ENCODE measurements at regions not wholly inside any gene's neighbourhood (a gene's known extent, or its start where the extent isn't known, plus 50 kb on each side); places are given as distances from the start of the nearest gene placed in this dataset.

GRCh38 chr22:47267513-47268282, 505.2 kb downstream of the TBC1D22A start:
- Histone ChIP-seq H3K4me3 (replicated peaks in 1 of 2; ENCODE audit: low read depth in 1 of 2, low read length in 2 of 2) (no peak overlapping the region), H3K27ac (ENCODE audit: low read depth, low read length) (no peak overlapping the region), H3K79me2 (ENCODE audit: insufficient read depth, low read length) (no peaks in the 10 kb centered on the region), H4K20me1 (ENCODE audit: insufficient read depth) (no peaks in the 10 kb centered on the region), H2AFZ (ENCODE audit: low read depth, low read length, poor library complexity, severe bottlenecking) (no peak overlapping the region), H3K9me3 (ENCODE audit: control insufficient read depth in 1 of 2, insufficient read depth in 1 of 2, low read depth in 1 of 2, low read length in 2 of 2) (peaks cover 0 to 5% of the 10 kb centered on the region in 2 experiments; a peak in 1 of 4 replicates), H3K36me3 (ENCODE audit: control insufficient read depth in 1 of 2, insufficient read depth in 2 of 2, low read length in 2 of 2) (no peaks in the 10 kb centered on the region), H3K9me2 (ENCODE audit: insufficient read depth) (no peaks in the 10 kb centered on the region), H3K27me3 (ENCODE audit: insufficient read depth, low read length) (no peaks in the 10 kb centered on the region), H3K9ac (ENCODE audit: low read length) (no peak overlapping the region), H3K4me2 (ENCODE audit: low read length) (no peak overlapping the region), H3K4me1 (ENCODE audit: control insufficient read depth in 1 of 2, insufficient read depth in 2 of 2, low read length in 2 of 2) (peaks cover 4 to 11% of the 10 kb centered on the region in 2 experiments; a peak in 3 of 4 replicates)
- ATAC-seq: no peak
- intact Hi-C loops (cut with micrococcal nuclease): no loop called here
- TF ChIP-seq TCF7L2 (IDR thresholded peaks at IDR 0.05; ENCODE audit: borderline replicate concordance, extremely low read depth, insufficient read depth, insufficient read length) (no peak), SP1 (IDR thresholded peaks at IDR 0.05; ENCODE audit: low read depth) (no peak), SIN3A (IDR thresholded peaks at IDR 0.05; ENCODE audit: low read depth) (no peak), ZNF274 (IDR thresholded peaks at IDR 0.05; ENCODE audit: low read depth, low read length) (no peak), CEBPB (IDR thresholded peaks at IDR 0.05; ENCODE audit: low read depth) (no peak), POLR2AphosphoS5 (IDR thresholded peaks at IDR 0.05; ENCODE audit: low read depth, low read length) (no peak)
- TF ChIP-seq, protein P1, sequence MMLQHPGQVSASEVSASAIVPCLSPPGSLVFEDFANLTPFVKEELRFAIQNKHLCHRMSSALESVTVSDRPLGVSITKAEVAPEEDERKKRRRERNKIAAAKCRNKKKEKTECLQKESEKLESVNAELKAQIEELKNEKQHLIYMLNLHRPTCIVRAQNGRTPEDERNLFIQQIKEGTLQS (IDR thresholded peaks at IDR 0.05): no peak
- TF ChIP-seq, protein P2, sequence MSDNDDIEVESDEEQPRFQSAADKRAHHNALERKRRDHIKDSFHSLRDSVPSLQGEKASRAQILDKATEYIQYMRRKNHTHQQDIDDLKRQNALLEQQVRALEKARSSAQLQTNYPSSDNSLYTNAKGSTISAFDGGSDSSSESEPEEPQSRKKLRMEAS (IDR thresholded peaks at IDR 0.05): no peak
- POLR2A ChIA-PET: no interaction called here
- no peak for DNase-seq (ENCODE audit: low read depth, low spot score)
- RAD21 ChIA-PET (ENCODE audit: low non-redundant PET in 1 of 2, low total read pairs in 2 of 2, uncharacterized antibody in 2 of 2, unreplicated experiment in 2 of 2): no interaction called here
- CTCF ChIA-PET: no interaction called here
- BruUV-seq (replicated peaks): no TSS peak

DNA sequence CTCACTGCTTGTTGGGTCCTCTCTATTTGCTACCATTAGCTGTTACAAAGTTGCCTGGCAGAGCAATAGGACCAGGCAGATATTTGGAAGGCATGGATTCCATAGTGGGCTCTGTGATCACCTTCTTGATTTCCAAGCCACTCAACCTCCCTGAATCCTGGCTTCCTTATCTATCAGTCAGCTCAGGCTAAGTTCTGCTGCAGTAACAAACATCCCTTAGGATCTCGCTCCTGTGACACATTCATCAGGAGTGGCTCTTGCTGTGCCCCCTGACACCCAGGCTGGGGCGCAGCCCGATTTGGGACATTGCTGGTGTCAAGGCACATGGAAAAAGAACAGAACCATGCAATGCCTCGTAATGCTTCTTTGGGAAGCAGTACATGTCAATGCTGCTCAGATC, 503.9 kb downstream of the TBC1D22A start:
- RAD21 ChIA-PET (ENCODE audit: low non-redundant PET in 1 of 2, low total read pairs in 2 of 2, uncharacterized antibody in 2 of 2, unreplicated experiment in 2 of 2): no interaction called here
- Histone ChIP-seq H4K20me1 (ENCODE audit: insufficient read depth) (no peaks in the 10 kb centered on the region), H3K27me3 (ENCODE audit: insufficient read depth, low read length) (no peaks in the 10 kb centered on the region), H3K9ac (ENCODE audit: low read length) (no peak overlapping the region), H3K9me2 (ENCODE audit: insufficient read depth) (no peaks in the 10 kb centered on the region), H2AFZ (ENCODE audit: low read depth, low read length, poor library complexity, severe bottlenecking) (no peak overlapping the region), H3K4me1 (ENCODE audit: control insufficient read depth in 1 of 2, insufficient read depth in 2 of 2, low read length in 2 of 2) (peaks cover 4 to 11% of the 10 kb centered on the region in 2 experiments; a peak in 3 of 4 replicates), H3K36me3 (ENCODE audit: control insufficient read depth in 1 of 2, insufficient read depth in 2 of 2, low read length in 2 of 2) (no peaks in the 10 kb centered on the region), H3K4me2 (ENCODE audit: low read length) (no peak overlapping the region), H3K27ac (ENCODE audit: low read depth, low read length) (no peak overlapping the region), H3K4me3 (replicated peaks in 1 of 2; ENCODE audit: low read depth in 1 of 2, low read length in 2 of 2) (no peak overlapping the region), H3K79me2 (ENCODE audit: insufficient read depth, low read length) (no peaks in the 10 kb centered on the region), H3K9me3 (ENCODE audit: control insufficient read depth in 1 of 2, insufficient read depth in 1 of 2, low read depth in 1 of 2, low read length in 2 of 2) (peaks cover 0 to 5% of the 10 kb centered on the region in 2 experiments; a peak in 1 of 4 replicates)
- CTCF ChIA-PET: no interaction called here
- ATAC-seq (no peak), DNase-seq (ENCODE audit: low read depth, low spot score) (no peak)
- no TSS peak for BruUV-seq (replicated peaks)
- POLR2A ChIA-PET: no interaction called here
- intact Hi-C loops (cut with micrococcal nuclease): no loop called here
- TF ChIP-seq EZH2phosphoT487 (IDR thresholded peaks at IDR 0.05; ENCODE audit: borderline replicate concordance) (no peak), REST (IDR thresholded peaks at IDR 0.05; ENCODE audit: low read depth) (no peak), SIN3A (IDR thresholded peaks at IDR 0.05; ENCODE audit: low read depth) (no peak), SRF (IDR thresholded peaks at IDR 0.05; ENCODE audit: low read depth) (no peak), FOSL1 (IDR thresholded peaks at IDR 0.05; ENCODE audit: low read depth) (no peak), ZBTB33 (IDR thresholded peaks at IDR 0.05; ENCODE audit: extremely low read depth, insufficient replicate concordance, low read length) (no peak), ZNF274 (IDR thresholded peaks at IDR 0.05; ENCODE audit: low read depth, low read length) (no peak)
- TF ChIP-seq, protein P1 (IDR thresholded peaks at IDR 0.05): no peak
